Karpas-422 (cell line): ENCODE measurements at regions not wholly inside any gene's neighbourhood (a gene's known extent, or its start where the extent isn't known, plus 50 kb on each side); places are given as distances from the start of the nearest gene placed in this dataset.

Source experiments
- DNase-seq: peaks from one replicate; pipeline ENCODE4 v3.0.0-alpha.2; 2015
- H2AFZ ChIP-seq: fragments of 200-600 bp; sonication (generic); 2 replicates; pipeline ENCODE4 v1.6.1; 2014; ENCODE audit warnings: antibody characterized with exemption, low read length, mixed read lengths
- H3K27ac ChIP-seq: fragments of 200-600 bp; sonication (generic); 2 replicates; pipeline ENCODE4 v1.5.1; 2014; ENCODE audit warnings: mild to moderate bottlenecking, low read length, moderate library complexity
- H3K27me3 ChIP-seq: fragments of 200-600 bp; sonication (generic); 2 replicates; pipeline ENCODE4 v1.6.1; 2014; ENCODE audit warnings: low read length, mixed read lengths
- H3K36me3 ChIP-seq: fragments of 200-600 bp; sonication (generic); 2 replicates; pipeline ENCODE4 v1.6.1; 2014; ENCODE audit warnings: low read length, mixed read lengths; ENCODE audit not compliant: insufficient read depth
- H3K4me1 ChIP-seq: fragments of 200-600 bp; sonication (generic); 2 replicates; pipeline ENCODE4 v1.6.1; 2014; ENCODE audit warnings: mild to moderate bottlenecking, low read length, mixed read lengths
- H3K4me2 ChIP-seq: fragments of 200-600 bp; sonication (generic); 2 replicates; pipeline ENCODE4 v1.6.1; 2014; ENCODE audit warnings: low read length, low read depth, mild to moderate bottlenecking; ENCODE audit not compliant: poor library complexity, severe bottlenecking
- H3K4me3 ChIP-seq: fragments of 200-600 bp; sonication (generic); 2 replicates; pipeline ENCODE4 v1.5.1; 2014; ENCODE audit warnings: mild to moderate bottlenecking, antibody characterized with exemption, low read length, mixed read lengths
- H3K79me2 ChIP-seq: fragments of 200-600 bp; sonication (generic); 2 replicates; pipeline ENCODE4 v1.6.1; 2014; ENCODE audit warnings: mild to moderate bottlenecking, low read length, mixed read lengths
- H3K9ac ChIP-seq: fragments of 200-600 bp; sonication (generic); 2 replicates; pipeline ENCODE4 v1.6.0; 2014; ENCODE audit warnings: low read length
- H3K9me2 ChIP-seq: fragments of 200-600 bp; sonication (generic), shearing (Covaris generic); replicated peaks from 2 replicates; pipeline ENCODE4 v1.6.0; 2014; ENCODE audit warnings: mild to moderate bottlenecking, low read length, moderate library complexity; ENCODE audit not compliant: insufficient read depth
- H3K9me3 ChIP-seq: fragments of 300-700, 200-600 bp; sonication (generic); 2 replicates; pipeline ENCODE4 v1.6.1; 2014; ENCODE audit warnings: low read length, mixed read lengths
- H4K20me1 ChIP-seq: fragments of 200-600 bp; sonication (generic); 2 replicates; pipeline ENCODE4 v1.6.1; 2014; ENCODE audit warnings: mild to moderate bottlenecking, antibody characterized with exemption, low read length, low read depth; ENCODE audit not compliant: insufficient read depth

- no peak for DNase-seq
- Histone ChIP-seq H3K27ac (no peak overlapping the region), H3K4me1 (no peaks in the 10 kb centered on the region), H3K79me2 (no peaks in the 10 kb centered on the region), H3K4me3 (no peak overlapping the region), H3K9me2 (no peaks in the 10 kb centered on the region), H3K36me3 (no peaks in the 10 kb centered on the region), H3K9me3 (no peaks in the 10 kb centered on the region), H4K20me1 (no peaks in the 10 kb centered on the region), H3K9ac (no peak overlapping the region), H3K27me3 (no peaks in the 10 kb centered on the region), H2AFZ (no peak overlapping the region), H3K4me2 (no peak overlapping the region)
Observed at GRCh38 chr16:80147026-80147655, 393.7 kb upstream of the DYNLRB2 start.

DNA sequence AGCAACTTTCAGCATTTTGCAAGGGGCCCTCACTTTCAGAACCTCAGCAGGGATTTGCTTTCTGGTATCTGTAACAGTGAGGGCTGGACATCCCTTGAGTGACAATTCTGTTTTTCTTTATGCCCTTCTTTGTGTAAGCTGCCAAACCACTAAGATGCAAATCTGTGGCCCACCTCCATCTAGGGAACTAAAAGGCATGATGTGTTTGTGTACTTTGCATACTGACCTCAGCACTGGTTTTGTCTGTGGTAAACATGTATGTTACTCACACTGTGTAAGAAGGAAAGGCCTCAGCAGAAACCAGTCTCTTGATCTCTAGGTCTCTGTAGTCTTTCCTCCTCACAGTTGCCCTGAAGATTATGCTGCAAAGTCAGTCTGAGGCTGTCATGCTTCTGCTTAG, 396.6 kb upstream of the DYNLRB2 start:
- H2AFZ ChIP-seq = no peak overlapping the region
- H3K4me2 ChIP-seq = no peak overlapping the region
- H3K9me3 ChIP-seq = no peaks in the 10 kb centered on the region
- H3K36me3 ChIP-seq = no peaks in the 10 kb centered on the region
- H4K20me1 ChIP-seq = no peaks in the 10 kb centered on the region
- no peaks in the 10 kb centered on the region for H3K9me2 ChIP-seq
- no peaks in the 10 kb centered on the region for H3K4me1 ChIP-seq
- no peak for DNase-seq
- no peak overlapping the region for H3K9ac ChIP-seq
- no peak overlapping the region for H3K27ac ChIP-seq
- no peaks in the 10 kb centered on the region for H3K79me2 ChIP-seq
- no peak overlapping the region for H3K4me3 ChIP-seq
- no peaks in the 10 kb centered on the region for H3K27me3 ChIP-seq

DNA sequence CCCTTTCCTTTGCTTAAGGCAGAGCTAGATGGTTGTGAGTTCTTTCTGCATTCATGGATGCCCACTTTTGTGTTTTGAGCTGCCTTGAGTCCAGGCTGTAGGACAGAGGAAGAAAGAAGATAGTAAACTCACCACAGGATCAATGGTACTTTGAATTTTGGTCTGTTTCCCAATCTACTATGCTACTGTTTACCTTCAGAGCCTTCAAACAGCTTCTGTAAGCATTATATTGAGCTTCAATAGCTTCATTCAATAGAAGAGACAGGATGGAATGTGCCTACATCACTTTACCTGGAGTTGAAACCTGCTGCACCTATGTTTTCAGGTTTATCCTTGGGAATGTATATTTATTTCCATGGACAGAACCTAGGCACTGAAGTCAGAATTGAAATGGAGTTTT, 397.9 kb upstream of the DYNLRB2 start:
- no peaks in the 10 kb centered on the region for H3K27me3 ChIP-seq
- H3K36me3 ChIP-seq = no peaks in the 10 kb centered on the region
- H3K4me2 ChIP-seq = no peak overlapping the region
- H3K27ac ChIP-seq = no peak overlapping the region
- no peak overlapping the region for H3K4me3 ChIP-seq
- H3K79me2 ChIP-seq = no peaks in the 10 kb centered on the region
- H3K9ac ChIP-seq = no peak overlapping the region
- H3K9me3 ChIP-seq = no peaks in the 10 kb centered on the region
- no peak for DNase-seq
- no peaks in the 10 kb centered on the region for H3K4me1 ChIP-seq
- no peaks in the 10 kb centered on the region for H4K20me1 ChIP-seq
- no peak overlapping the region for H2AFZ ChIP-seq
- H3K9me2 ChIP-seq = no peaks in the 10 kb centered on the region

DNA sequence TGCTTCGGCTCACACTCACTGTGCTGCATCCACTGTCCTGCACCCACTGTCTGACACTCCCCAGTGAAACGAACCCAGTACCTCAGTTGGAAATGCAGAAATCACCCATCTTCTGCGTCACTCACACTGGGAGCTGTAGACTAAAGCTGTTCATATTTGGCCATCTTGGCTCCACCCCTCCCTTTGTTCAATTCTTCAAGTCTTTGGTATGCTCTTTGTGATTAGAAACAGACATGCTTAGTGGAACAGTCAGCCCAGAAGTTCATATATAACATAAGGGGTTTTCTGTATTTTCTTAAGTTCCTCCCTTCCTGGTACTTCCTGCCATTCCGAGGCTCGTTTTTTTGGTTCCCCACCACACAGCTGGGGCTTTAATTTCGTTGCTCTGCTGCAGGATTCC, 398.5 kb upstream of the DYNLRB2 start:
- Histone ChIP-seq H3K79me2 (no peaks in the 10 kb centered on the region), H3K4me3 (no peak overlapping the region), H3K9me2 (no peaks in the 10 kb centered on the region), H3K4me1 (no peaks in the 10 kb centered on the region), H3K9me3 (no peaks in the 10 kb centered on the region), H3K9ac (no peak overlapping the region), H4K20me1 (no peaks in the 10 kb centered on the region), H3K4me2 (no peak overlapping the region), H3K27me3 (no peaks in the 10 kb centered on the region), H3K27ac (no peak overlapping the region), H3K36me3 (no peaks in the 10 kb centered on the region), H2AFZ (no peak overlapping the region)
- DNase-seq = no peak

DNA sequence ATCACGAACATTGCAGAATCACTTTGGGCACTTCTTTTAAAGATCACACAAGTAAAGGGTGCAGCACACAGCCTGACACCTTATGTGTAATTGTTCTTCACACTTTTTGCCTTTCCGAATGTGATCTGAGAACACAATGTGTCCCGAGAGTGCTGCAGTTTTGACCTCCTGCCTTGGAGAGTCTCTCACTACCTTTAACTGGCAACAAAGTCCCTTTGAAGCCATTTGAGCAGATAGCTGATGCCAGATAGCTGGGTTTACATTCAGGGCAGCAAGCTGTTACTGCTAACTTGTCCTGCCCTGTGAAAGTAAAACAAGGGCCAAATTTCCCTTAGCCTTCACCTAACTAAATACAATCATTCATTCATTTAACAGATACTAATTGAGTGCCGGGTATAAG, 411.0 kb upstream of the DYNLRB2 start:
- Histone ChIP-seq H3K36me3 (no peaks in the 10 kb centered on the region), H3K4me1 (no peaks in the 10 kb centered on the region), H4K20me1 (no peaks in the 10 kb centered on the region), H3K9ac (no peak overlapping the region), H3K9me2 (no peaks in the 10 kb centered on the region), H3K27ac (no peak overlapping the region), H3K4me2 (no peak overlapping the region), H3K4me3 (no peak overlapping the region), H2AFZ (no peak overlapping the region), H3K79me2 (no peaks in the 10 kb centered on the region), H3K9me3 (no peaks in the 10 kb centered on the region), H3K27me3 (no peaks in the 10 kb centered on the region)
- DNase-seq = no peak

DNA sequence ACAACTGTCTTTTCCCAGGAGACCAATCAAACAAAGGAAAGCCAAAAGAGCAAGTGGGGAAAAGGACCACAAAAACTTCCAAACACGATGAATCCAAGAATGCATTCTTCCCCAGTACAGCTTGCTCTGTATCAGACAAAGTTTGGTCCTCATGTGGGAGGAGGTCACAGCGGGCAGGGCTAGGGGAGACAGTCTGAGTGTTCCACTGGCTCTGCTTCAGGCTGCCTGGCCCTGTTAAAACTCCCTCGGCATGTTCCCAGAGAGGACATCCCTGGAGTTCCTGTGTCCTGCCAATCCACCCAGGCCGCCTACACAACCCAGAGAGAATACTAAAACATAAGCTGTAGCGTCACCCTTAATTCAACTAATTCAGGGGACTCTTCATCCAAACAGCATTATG, 415.1 kb upstream of the DYNLRB2 start:
- no peak overlapping the region for H3K4me3 ChIP-seq
- H3K27ac ChIP-seq = no peak overlapping the region
- DNase-seq = no peak
- H3K79me2 ChIP-seq = no peaks in the 10 kb centered on the region
- no peaks in the 10 kb centered on the region for H3K36me3 ChIP-seq
- no peaks in the 10 kb centered on the region for H4K20me1 ChIP-seq
- no peaks in the 10 kb centered on the region for H3K9me3 ChIP-seq
- H3K9ac ChIP-seq = no peak overlapping the region
- no peak overlapping the region for H3K4me2 ChIP-seq
- no peaks in the 10 kb centered on the region for H3K4me1 ChIP-seq
- no peaks in the 10 kb centered on the region for H3K27me3 ChIP-seq
- H3K9me2 ChIP-seq = no peaks in the 10 kb centered on the region
- no peak overlapping the region for H2AFZ ChIP-seq

GRCh38 chr16:80123189-80123588, 417.6 kb upstream of the DYNLRB2 start:
- H3K79me2 ChIP-seq = no peaks in the 10 kb centered on the region
- no peaks in the 10 kb centered on the region for H3K9me3 ChIP-seq
- H3K36me3 ChIP-seq = no peaks in the 10 kb centered on the region
- H3K9ac ChIP-seq = no peak overlapping the region
- no peak overlapping the region for H2AFZ ChIP-seq
- no peak overlapping the region for H3K4me3 ChIP-seq
- H4K20me1 ChIP-seq = no peaks in the 10 kb centered on the region
- no peaks in the 10 kb centered on the region for H3K27me3 ChIP-seq
- DNase-seq = no peak
- no peaks in the 10 kb centered on the region for H3K9me2 ChIP-seq
- no peaks in the 10 kb centered on the region for H3K4me1 ChIP-seq
- H3K4me2 ChIP-seq = no peak overlapping the region
- H3K27ac ChIP-seq = no peak overlapping the region

DNA sequence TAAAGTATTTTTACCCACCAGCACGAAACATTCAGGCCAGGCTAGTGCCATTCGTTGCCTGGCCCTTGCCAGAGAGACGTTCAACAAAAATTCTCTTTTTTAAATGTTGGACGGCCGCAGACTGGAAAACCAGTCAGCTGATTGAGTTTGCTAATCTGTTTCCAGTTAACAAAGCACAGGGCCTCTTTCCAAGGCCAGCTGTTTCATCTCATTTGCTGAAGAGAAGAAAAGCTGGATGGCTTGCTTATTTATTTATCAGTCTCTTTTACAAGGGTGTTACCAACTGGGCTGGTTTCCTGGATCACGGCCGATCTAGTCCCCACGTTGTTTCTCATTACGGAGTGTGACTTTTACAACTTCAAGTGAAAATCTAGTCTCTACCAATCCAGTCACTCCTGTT, 418.7 kb upstream of the DYNLRB2 start:
- Histone ChIP-seq H4K20me1 (no peaks in the 10 kb centered on the region), H3K27me3 (no peaks in the 10 kb centered on the region), H3K4me1 (no peaks in the 10 kb centered on the region), H3K9ac (no peak overlapping the region), H3K27ac (no peak overlapping the region), H2AFZ (no peak overlapping the region), H3K4me2 (no peak overlapping the region), H3K36me3 (no peaks in the 10 kb centered on the region), H3K4me3 (no peak overlapping the region), H3K79me2 (no peaks in the 10 kb centered on the region), H3K9me3 (no peaks in the 10 kb centered on the region), H3K9me2 (no peaks in the 10 kb centered on the region)
- no peak for DNase-seq

DNA sequence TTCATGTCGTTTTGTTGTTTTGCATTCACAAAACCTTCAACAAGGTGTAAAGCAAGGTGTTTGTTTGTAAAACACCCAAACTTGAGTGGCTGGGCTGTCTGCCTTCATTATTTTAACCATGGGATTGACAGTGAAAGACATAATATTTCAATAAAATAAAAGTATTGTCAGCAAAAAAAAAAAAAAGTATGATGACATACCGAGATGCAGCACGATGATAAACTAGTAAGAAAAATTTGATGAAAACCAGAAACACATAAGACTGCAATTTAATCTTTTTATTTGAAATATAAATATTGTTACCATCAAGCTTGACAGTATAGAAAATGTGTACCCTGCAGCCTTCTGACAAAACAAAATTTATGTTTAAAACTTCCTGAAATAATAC, 419.3 kb upstream of the DYNLRB2 start:
- H3K9ac ChIP-seq = no peak overlapping the region
- no peak overlapping the region for H3K4me3 ChIP-seq
- H3K27me3 ChIP-seq = no peaks in the 10 kb centered on the region
- H3K9me2 ChIP-seq = no peaks in the 10 kb centered on the region
- no peak overlapping the region for H3K27ac ChIP-seq
- H3K79me2 ChIP-seq = no peaks in the 10 kb centered on the region
- no peaks in the 10 kb centered on the region for H3K9me3 ChIP-seq
- DNase-seq = no peak
- no peaks in the 10 kb centered on the region for H3K36me3 ChIP-seq
- no peak overlapping the region for H3K4me2 ChIP-seq
- H4K20me1 ChIP-seq = no peaks in the 10 kb centered on the region
- H3K4me1 ChIP-seq = no peaks in the 10 kb centered on the region
- H2AFZ ChIP-seq = no peak overlapping the region
